SK-N-SH treated with all-trans-retinoic acid at 6 μM for 48 hours (cell line): ENCODE measurements at regions not wholly inside any gene's neighbourhood (a gene's known extent, or its start where the extent isn't known, plus 50 kb on each side); places are given as distances from the start of the nearest gene placed in this dataset.

Source experiments
- ATAC-seq: fragments of 200-7000 bp; cut with Tn5 transposase; 3 replicates; pipeline ENCODE4 v1.9.1; 2020; ENCODE audit warnings: mild to moderate bottlenecking, moderate library complexity
- ARNTL ChIP-seq: fragments of 450-650 bp; formaldehyde crosslinking; IDR thresholded peaks from 2 replicates; pipeline ENCODE4 v1.5.0; 2020; ENCODE audit warnings: low read depth, mild to moderate bottlenecking, moderate library complexity, borderline replicate concordance
- BACH2 ChIP-seq: fragments of 250-450 bp; sonication (Bioruptor Pico); IDR thresholded peaks from 2 replicates; pipeline ENCODE4 v1.9.0; 2021; ENCODE audit warnings: mild to moderate bottlenecking, borderline replicate concordance
- CSDC2 ChIP-seq: fragments of 250-450 bp; sonication (Bioruptor Pico); IDR thresholded peaks from 2 replicates; pipeline ENCODE4 v1.5.0; 2020; ENCODE audit warnings: mild to moderate bottlenecking, moderate library complexity
- ESRRG ChIP-seq: fragments of 250-450 bp; sonication (Bioruptor Pico); IDR thresholded peaks from 2 replicates; pipeline ENCODE4 v1.6.1; 2021; ENCODE audit warnings: mild to moderate bottlenecking
- GLIS3 ChIP-seq: fragments of 250-450 bp; sonication (Bioruptor Pico); IDR thresholded peaks from 2 replicates; pipeline ENCODE4 v1.5.0; 2020; ENCODE audit warnings: mild to moderate bottlenecking, moderate library complexity
- ISL1 ChIP-seq: fragments of 250-450 bp; sonication (Bioruptor Pico); IDR thresholded peaks from 2 replicates; pipeline ENCODE4 v2.1.2; 2022; ENCODE audit warnings: mild to moderate bottlenecking, moderate library complexity
- OSR1 ChIP-seq: fragments of 250-450 bp; sonication (Bioruptor Pico); IDR thresholded peaks from 2 replicates; pipeline ENCODE4 v1.8.0; 2022; ENCODE audit warnings: moderate library complexity, mild to moderate bottlenecking, inconsistent platforms
- RARB ChIP-seq: fragments of 250-450 bp; sonication (Bioruptor Pico); IDR thresholded peaks from 2 replicates; pipeline ENCODE4 v1.8.0; 2021; ENCODE audit warnings: mild to moderate bottlenecking, moderate library complexity
- SNAI2 ChIP-seq: fragments of 250-450 bp; sonication (Bioruptor Pico); IDR thresholded peaks from 2 replicates; pipeline ENCODE4 v1.5.0; 2020; ENCODE audit warnings: mild to moderate bottlenecking, moderate library complexity
- TCF4 ChIP-seq: fragments of 250-450 bp; sonication (Bioruptor Pico); IDR thresholded peaks from 2 replicates; pipeline ENCODE4 v1.8.0; 2021; ENCODE audit warnings: mild to moderate bottlenecking, moderate library complexity, borderline replicate concordance
- TOX ChIP-seq: fragments of 250-450 bp; sonication (Bioruptor Pico); IDR thresholded peaks from 2 replicates; pipeline ENCODE4 v1.8.0; 2021; ENCODE audit warnings: mild to moderate bottlenecking, moderate library complexity, borderline replicate concordance
- TSHZ2 ChIP-seq: fragments of 250-450 bp; sonication (Bioruptor Pico); IDR thresholded peaks from 2 replicates; pipeline ENCODE4 v1.5.0; 2020; ENCODE audit warnings: mild to moderate bottlenecking, moderate library complexity
- ZC3H10 ChIP-seq: fragments of 250-450 bp; sonication (Bioruptor Pico); IDR thresholded peaks from 2 replicates; pipeline ENCODE4 v1.5.1; 2021; ENCODE audit warnings: mild to moderate bottlenecking, moderate library complexity
- ZFP3 ChIP-seq: fragments of 250-450 bp; sonication (Bioruptor Pico); IDR thresholded peaks from 2 replicates; pipeline ENCODE4 v1.5.0; 2020; ENCODE audit warnings: mild to moderate bottlenecking, moderate library complexity
- ZNF565 ChIP-seq: fragments of 450-650 bp; formaldehyde crosslinking; conservative IDR thresholded peaks from 2 replicates; pipeline ENCODE4 v1.5.0; 2020; ENCODE audit warnings: low read depth, mild to moderate bottlenecking, moderate library complexity
- ZNF70 ChIP-seq: fragments of 450-650 bp; formaldehyde crosslinking; IDR thresholded peaks from 2 replicates; pipeline ENCODE4 v1.5.0; 2020; ENCODE audit warnings: mild to moderate bottlenecking, moderate library complexity
- TF ChIP-seq, protein P1 (sequence below): fragments of 250-450 bp; sonication (Bioruptor Pico); IDR thresholded peaks from 2 replicates; pipeline ENCODE4 v1.5.1; 2020; ENCODE audit warnings: low read depth, mild to moderate bottlenecking, moderate library complexity
- TF ChIP-seq, protein P2 (sequence below): fragments of 250-450 bp; sonication (Bioruptor Pico); IDR thresholded peaks from 2 replicates; pipeline ENCODE4 v1.5.1; 2021; ENCODE audit warnings: mild to moderate bottlenecking, moderate library complexity

GRCh38 chr7:114047889-114048288, 129.1 kb upstream of the PPP1R3A start:
- ATAC-seq: peak; percentile 56
- no peak for TF ChIP-seq ZC3H10 (CRISPR knock-in tag)
- no peak for TF ChIP-seq GLIS3 (CRISPR knock-in tag)
- TF ChIP-seq, protein P1, sequence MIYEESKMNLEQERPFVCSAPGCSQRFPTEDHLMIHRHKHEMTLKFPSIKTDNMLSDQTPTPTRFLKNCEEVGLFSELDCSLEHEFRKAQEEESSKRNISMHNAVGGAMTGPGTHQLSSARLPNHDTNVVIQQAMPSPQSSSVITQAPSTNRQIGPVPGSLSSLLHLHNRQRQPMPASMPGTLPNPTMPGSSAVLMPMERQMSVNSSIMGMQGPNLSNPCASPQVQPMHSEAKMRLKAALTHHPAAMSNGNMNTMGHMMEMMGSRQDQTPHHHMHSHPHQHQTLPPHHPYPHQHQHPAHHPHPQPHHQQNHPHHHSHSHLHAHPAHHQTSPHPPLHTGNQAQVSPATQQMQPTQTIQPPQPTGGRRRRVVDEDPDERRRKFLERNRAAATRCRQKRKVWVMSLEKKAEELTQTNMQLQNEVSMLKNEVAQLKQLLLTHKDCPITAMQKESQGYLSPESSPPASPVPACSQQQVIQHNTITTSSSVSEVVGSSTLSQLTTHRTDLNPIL: no peak

- no peak for ATAC-seq
- TF ChIP-seq ZNF565 (CRISPR knock-in tag) (no peak), ISL1 (CRISPR knock-in tag) (no peak), ESRRG (CRISPR knock-in tag) (no peak), TOX (CRISPR knock-in tag) (no peak), OSR1 (CRISPR knock-in tag) (no peak), ZC3H10 (CRISPR knock-in tag) (no peak), RARB (no peak)
- TF ChIP-seq, protein P1: no peak
Measured at GRCh38 chr7:114033475-114033874, 114.7 kb upstream of the PPP1R3A start.

DNA sequence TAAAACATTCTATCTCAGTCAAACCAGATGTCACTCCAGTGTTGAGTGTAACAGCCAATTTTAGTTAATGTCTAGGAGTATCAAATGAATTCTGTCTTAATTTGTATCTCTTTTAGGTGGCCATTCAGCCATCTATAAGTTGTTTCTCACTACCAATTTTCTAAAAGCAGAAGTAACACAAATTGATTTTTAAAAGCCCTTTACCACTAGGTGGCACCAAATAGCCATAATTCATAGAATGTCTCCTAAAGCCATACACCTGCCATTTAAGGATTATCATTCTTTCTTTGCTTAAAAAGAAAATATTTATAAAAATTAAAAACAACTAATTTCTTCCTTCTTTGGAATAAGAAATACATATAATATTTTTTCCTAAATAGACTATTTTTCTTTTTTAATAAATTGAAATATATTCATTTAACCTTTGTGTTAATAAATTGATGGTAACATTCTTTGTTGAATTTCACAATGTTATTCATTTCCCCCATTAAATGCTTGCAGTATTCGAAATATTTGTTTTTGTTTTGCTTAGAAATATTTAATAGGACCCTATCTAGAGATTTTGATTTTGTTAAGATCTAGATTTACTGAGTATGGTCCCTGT, 107.8 kb upstream of the PPP1R3A start:
- ATAC-seq: peak; percentile 74
- TF ChIP-seq, protein P1: no peak
- TF ChIP-seq, protein P2, sequence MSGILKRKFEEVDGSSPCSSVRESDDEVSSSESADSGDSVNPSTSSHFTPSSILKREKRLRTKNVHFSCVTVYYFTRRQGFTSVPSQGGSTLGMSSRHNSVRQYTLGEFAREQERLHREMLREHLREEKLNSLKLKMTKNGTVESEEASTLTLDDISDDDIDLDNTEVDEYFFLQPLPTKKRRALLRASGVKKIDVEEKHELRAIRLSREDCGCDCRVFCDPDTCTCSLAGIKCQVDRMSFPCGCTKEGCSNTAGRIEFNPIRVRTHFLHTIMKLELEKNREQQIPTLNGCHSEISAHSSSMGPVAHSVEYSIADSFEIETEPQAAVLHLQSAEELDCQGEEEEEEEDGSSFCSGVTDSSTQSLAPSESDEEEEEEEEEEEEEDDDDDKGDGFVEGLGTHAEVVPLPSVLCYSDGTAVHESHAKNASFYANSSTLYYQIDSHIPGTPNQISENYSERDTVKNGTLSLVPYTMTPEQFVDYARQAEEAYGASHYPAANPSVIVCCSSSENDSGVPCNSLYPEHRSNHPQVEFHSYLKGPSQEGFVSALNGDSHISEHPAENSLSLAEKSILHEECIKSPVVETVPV (CRISPR knock-in tag): no peak
- no peak for TF ChIP-seq ARNTL (CRISPR knock-in tag)

GRCh38 chr7:114021135-114021534, 102.3 kb upstream of the PPP1R3A start:
- no peak for ATAC-seq
- TF ChIP-seq, protein P2 (CRISPR knock-in tag): no peak
- TF ChIP-seq CSDC2 (CRISPR knock-in tag) (no peak), ZNF70 (CRISPR knock-in tag) (no peak), ISL1 (CRISPR knock-in tag) (no peak), ZFP3 (CRISPR knock-in tag) (no peak), ZC3H10 (CRISPR knock-in tag) (no peak), BACH2 (no peak), RARB (no peak), TCF4 (no peak), TSHZ2 (CRISPR knock-in tag) (no peak), ESRRG (CRISPR knock-in tag) (no peak), ZNF565 (CRISPR knock-in tag) (no peak), SNAI2 (CRISPR knock-in tag) (no peak), GLIS3 (CRISPR knock-in tag) (no peak), OSR1 (CRISPR knock-in tag) (no peak)
